ENCODE measurements at regions not wholly inside any gene's neighbourhood (a gene's known extent, or its start where the extent isn't known, plus 50 kb on each side); places are given as distances from the start of the nearest gene placed in this dataset.

- DNase-seq (ENCODE audit: low read depth): no peak
These were observed 254.3 kb upstream of the SESN3 start for GRCh38 chr11:95485115-95485900.

- no peak for DNase-seq (ENCODE audit: low read depth)
These were observed 252.3 kb upstream of the SESN3 start for GRCh38 chr11:95483339-95483738.

DNA sequence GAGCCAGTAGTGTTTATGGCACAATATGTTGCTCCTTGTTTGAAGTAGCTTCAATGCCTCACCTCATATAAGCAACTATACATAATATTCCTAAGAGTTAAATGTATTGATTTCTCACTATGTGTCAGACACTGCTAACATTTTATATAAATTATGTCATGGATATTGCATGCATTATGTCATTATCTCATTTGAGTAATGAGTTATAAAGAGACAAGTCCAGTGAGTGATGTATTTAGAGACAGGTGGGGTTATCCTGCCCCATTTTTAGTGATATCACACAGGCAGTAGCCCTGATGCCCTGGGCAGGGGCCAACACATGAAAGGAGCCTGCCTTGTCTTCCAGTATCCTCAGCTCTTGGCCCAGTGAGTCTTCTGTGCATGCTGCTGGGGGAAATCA, 247.0 kb upstream of the SESN3 start:
- DNase-seq (ENCODE audit: low read depth): no peak

DNA sequence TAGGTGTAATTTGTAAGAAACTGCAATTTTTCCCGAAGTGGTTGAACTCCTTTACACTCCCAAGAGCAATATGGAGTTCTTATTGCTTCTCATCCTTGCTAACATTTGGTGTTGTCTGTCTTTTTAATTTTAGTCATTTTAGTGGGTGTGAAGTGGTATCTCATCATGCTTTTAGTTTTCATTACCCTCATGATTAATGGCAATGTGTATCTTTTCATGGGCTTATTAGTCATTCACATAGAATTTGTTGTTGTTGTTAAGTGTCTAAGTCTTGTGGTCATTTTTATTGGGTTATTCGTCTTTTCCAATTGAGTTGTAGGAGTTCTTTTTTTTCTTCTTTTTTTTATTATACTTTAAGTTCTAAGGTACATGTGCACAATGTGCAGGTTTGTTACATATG, 238.3 kb upstream of the SESN3 start:
- DNase-seq (ENCODE audit: low read depth): no peak

GRCh38 chr11:95466416-95466815, 235.4 kb upstream of the SESN3 start:
- no peak for DNase-seq (ENCODE audit: low read depth)

GRCh38 chr11:95465887-95466286, 234.9 kb upstream of the SESN3 start:
- no peak for DNase-seq (ENCODE audit: low read depth)

DNA sequence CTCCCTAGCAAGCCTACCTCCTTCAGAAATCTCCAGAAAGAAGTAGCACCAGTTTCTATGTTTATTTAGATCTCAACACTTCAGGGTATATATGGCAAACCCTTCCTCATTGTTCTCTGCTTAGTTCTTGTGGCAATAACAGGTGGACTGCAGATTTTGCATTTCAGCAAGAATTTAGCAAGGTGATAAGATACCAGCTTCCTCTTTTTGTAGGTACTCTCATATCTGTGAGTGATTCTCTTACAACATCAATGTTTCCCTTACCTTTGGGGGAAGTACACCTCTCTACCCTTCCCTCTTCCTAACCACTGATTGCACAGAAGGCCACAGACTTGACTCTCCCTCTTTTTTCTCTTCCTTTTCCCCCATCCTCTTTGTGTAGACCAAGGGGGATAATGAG, 230.9 kb upstream of the SESN3 start:
- no peak for DNase-seq (ENCODE audit: low read depth)

DNA sequence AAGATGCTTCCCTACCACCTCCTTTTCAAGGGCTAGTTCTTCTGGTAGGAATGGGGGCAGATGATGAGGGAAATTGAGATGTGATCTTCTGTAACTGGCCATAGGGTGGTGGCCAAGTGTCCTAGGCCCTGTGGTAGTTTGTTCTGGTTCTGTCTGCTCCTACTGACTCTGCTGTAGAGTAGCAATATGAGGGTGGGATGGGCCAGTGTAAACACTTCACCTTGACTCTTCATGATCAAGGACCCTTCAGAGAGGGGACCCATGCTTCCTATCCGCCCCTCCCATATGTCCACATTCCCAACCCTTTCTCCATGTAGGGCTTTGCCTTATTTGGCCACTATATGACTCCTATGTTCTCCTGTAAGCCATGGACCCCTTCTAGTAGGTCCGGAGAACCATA, 230.3 kb upstream of the SESN3 start:
- no peak for DNase-seq (ENCODE audit: low read depth)

- no peak for DNase-seq (ENCODE audit: low read depth)
These were observed 228.5 kb upstream of the SESN3 start for GRCh38 chr11:95459291-95460042.

DNA sequence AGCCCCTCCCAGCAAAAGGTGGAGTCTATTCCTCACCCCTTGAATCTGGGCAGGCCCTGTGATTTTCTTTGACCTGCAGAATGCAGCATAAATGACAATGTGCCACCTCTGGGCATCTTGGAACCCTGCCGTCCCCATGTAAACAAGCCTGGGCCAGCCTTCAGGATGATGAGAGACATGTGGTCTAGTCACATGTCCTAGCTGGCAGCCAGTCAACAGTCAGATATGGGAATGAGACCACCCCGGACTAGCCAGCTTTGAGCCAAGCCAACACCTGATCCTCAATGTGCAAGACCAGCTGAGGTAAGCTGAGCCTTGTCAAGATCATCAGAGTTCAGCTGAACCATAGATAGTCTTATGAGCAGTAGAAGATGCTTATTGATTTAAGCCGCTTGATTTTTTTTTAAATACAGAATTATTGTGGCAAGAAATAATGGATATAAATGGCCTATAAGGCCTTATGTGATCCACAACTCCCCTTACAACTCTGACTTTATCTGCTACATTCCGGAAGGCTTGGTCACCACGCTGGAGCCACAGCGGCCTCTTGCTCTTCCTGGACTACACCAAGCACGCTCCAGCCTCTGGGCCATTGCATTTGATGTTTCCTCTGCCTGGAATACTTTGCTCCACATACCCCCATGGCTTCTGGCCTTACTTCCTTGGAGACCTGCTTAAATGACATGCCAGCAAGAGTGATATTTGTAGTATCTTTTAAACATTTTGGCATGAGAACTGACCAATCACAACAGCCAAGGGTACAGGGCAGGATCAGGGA, 225.9 kb upstream of the SESN3 start:
- no peak for DNase-seq (ENCODE audit: low read depth)

GRCh38 chr11:95455228-95455970, 224.4 kb upstream of the SESN3 start:
- no peak for DNase-seq (ENCODE audit: low read depth)

DNA sequence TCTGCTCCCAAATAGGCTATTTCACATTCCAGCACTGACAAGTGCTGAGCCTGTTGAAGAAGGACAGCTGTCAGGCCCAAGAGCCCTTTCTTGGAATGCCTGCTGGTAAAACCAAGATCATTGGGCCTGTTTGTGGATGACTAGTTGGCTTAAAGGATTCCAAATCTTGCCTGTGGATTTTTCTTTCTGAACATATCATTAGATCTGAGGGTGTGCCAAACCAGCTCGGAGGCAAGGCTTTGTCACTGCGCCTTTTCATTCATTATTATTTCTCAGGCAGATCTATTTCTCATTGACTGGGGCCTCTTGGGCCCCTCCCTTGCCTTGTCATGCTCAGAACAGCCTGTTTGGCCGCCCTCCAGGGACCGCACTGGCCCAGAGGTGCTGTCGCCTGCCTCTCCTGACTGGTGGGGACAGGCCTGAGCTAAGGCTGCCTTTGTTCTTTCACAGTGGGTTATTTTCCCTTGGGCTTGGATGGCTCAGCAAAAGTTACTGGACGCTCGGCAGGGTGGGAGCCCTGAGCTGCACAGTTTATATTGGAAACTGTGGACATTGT, 222.7 kb upstream of the SESN3 start:
- no peak for DNase-seq (ENCODE audit: low read depth)

GRCh38 chr11:95451682-95452081, 220.7 kb upstream of the SESN3 start:
- no peak for DNase-seq (ENCODE audit: low read depth)

- DNase-seq (ENCODE audit: low read depth): no peak
These were observed 220.3 kb upstream of the SESN3 start for GRCh38 chr11:95451261-95451660.

GRCh38 chr11:95450547-95451123, 219.6 kb upstream of the SESN3 start:
- no peak for DNase-seq (ENCODE audit: low read depth)

DNA sequence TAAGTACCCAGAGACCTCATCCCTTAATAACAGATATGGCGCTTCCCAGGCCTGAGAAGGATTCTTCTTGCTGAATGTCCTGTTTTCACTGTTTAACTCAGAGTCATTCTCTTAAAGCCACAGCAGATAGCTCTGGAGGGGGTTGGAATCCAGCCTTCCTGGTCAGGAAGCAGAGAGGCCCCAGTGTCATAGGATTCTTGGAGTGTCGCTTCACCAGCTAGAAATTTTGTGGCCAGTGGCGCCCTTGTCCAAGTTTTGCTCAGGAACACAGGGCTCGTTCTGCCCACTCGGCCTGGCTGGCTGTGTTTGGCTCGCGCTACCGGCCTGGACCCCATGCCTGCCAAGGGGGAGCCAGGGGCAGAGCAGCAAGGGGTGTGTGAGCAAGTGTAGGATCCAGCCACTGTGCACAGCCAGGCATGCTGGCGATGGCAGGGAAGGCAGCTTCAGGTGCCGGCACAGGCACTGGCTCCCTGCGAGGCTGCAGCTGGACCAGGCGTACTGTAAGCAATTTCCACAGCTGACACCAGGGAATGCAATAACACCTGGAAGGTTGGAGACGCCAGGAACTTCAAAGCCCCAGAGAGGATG, 214.8 kb upstream of the SESN3 start:
- no peak for DNase-seq (ENCODE audit: low read depth)

GRCh38 chr11:95444309-95445241, 213.6 kb upstream of the SESN3 start:
- no peak for DNase-seq (ENCODE audit: low read depth)

- no peak for DNase-seq (ENCODE audit: low read depth)
These were observed 212.4 kb upstream of the SESN3 start for GRCh38 chr11:95443386-95443785.

DNA sequence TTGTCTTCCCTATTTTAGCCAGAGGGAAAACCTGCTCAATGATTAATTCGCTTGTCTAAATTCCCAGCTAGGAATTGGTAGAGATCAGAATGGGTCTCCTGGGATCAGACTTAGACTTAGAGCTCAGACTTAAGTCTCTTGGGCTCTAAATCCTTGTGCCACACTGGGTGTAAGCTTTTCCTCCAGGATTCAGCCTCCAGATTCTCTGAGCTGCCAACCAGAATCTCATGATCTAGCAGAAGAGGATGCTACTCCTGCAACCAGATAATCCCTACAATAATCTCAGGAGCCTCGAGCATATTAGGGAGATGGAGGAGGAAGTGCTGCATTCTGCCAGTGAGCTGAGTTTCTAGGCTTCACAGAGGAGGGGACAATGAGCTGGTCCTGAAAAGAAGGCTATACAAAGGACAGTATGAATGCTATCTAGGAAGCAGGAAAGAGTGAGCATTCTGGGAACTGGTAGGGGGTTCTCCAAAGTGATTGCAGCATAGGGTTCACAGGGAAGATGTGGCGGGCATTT, 211.6 kb upstream of the SESN3 start:
- no peak for DNase-seq (ENCODE audit: low read depth)
